ENCODE measurements at regions not wholly inside any gene's neighbourhood (a gene's known extent, or its start where the extent isn't known, plus 50 kb on each side); places are given as distances from the start of the nearest gene placed in this dataset.

DNA sequence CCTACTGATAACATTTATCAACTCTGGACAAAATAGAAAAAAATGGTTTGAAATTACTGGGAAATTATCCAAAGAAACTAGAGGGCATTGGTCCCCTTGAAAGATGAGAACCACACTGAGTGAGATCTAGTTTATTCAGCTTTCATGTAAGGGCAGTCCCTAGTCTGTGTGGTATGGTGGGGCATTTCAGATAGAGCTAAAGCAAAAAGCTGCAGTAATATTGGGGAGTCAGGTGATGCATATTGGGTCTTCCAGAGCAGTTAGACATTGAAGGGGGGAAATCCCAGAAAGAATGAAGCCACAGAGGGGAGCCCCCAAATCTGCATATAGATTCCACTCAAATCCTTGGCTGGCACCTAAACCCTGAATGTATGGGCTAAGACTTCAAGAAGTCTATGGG is 347.7 kb upstream of the POU3F1 start:
- no peak for DNase-seq (ENCODE audit: low read depth)

DNA sequence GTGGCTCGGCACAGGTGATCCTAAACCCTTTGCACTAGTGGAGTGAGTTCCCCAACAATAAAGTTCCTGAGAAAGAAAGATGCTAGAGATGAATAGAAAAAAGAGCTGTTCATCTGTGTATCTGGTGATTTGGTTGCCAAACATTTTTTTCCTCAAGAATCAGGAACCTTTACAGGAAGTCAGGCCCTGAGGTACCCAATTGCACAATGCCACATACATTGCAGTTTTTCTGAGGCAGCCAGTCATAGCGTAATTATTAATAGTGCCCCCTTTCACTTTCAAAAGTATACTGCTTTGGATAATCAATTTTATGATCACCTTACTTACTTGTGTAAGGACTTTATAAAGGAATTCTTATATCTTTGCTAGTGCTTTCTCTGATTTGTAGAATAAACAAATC is 346.3 kb upstream of the POU3F1 start:
- no peak for DNase-seq (ENCODE audit: low read depth)

DNA sequence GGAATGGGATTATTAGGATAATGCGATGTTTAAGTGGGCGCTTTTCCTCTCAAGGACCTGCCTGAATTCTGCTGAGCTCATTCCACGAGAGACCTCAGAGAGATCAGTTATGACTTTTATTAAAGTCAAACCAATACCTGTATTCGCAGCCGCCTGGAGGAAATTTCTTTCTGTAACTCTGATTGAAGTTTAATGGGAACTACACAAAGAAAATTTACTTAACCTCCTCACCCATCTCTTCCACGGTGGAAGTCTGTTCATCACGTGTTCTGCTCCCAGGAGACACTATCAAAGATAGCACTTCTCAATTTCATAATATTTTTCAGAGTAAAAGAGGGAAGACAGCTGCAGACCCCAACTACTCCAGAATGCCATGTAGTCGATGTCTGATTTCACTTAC is 334.7 kb upstream of the POU3F1 start:
- no peak for DNase-seq (ENCODE audit: low read depth)

DNA sequence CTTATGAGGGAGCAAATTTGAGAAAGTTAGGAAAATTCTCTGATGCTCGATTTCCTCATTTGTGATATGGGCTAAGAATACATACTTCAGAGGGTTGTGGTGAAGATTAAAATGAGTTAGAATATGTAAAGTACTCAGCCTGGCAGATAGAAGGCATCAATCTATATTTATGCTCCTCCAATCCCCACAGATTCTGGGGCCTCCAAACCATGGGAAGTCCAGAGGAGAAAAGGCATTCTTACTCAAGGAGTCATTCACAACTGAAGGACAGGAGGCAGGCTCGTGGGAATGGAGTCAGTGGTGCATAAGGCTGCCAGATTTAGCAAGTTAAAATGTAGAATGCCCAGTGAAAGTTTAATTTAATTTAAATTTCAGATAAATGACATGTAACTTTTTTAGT is 330.0 kb upstream of the POU3F1 start:
- no peak for DNase-seq (ENCODE audit: low read depth)

DNA sequence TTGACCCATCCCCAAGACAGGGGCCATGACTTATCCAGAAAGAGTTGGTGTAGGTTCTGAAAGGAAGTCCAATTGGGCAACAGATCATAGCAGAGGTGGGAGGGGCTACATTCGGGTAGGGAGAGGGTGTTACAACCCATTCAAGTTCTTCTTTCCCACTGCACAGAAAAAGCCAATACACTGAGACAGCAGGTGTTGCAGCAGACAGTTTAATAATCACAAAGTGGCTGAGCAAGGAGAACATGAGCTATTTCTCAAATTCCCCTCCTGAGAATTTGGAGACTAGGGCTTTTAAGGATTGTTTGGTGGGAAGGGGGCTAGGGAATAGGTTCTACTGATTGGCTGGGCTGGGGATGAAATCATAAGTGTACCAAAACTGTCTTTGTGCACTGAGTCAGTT is 328.4 kb upstream of the POU3F1 start:
- no peak for DNase-seq (ENCODE audit: low read depth)

DNA sequence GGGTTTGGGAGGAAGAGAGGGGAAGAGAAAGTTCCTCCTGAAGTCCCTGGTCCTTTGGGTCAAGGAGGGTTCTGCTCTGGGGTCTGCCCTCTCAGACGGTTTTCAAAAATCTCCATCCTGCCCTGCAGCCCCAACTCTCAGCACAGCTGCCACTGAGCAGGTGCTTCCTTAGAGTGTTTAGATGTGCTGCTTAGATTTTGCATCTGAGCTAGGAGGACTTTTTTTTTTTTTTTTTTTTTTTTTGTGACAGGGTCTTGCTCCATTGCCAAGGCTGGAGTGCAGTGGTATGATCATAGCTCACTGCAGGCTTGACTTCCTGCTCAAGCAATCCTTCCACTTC is 324.9 kb upstream of the POU3F1 start:
- peak; percentile 2 for DNase-seq (ENCODE audit: low read depth)

DNA sequence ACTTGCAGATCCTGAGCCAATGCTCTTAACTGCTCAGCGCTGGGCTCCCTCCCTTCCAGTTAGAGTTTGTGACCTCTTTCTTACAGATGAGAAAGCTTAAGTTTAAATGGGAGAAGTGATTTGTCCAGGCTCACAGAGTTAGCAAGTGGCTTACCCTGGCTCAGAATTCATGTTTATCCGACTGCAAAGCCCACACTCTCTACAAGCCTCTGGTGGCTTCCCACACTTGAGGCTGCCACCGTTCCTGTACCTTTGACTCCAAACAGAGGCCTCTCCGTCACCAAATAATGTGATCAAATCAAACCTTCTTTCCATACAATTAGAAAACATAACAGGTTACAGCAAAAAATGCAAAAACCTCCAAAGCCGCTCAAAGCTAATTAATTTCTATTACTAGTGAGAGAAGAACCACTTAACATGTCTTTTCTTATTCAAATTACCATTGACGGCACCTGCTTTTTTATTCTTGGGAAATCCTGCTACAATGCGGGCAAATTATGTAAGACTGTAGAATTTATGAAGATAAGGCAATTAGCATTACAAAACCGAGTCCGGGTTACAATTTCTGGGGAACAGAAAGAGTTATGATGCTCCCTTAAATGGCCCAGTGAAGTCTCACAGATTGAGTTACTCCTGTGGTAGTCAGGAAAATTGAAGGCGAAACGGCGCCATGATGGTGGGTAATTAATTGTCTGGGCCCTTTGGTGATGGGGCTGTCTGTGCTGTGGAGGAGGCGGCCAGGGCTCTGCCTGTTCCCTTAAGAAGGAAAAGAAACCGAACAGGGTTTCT is 324.3 kb upstream of the POU3F1 start:
- no peak for DNase-seq (ENCODE audit: low read depth)

DNA sequence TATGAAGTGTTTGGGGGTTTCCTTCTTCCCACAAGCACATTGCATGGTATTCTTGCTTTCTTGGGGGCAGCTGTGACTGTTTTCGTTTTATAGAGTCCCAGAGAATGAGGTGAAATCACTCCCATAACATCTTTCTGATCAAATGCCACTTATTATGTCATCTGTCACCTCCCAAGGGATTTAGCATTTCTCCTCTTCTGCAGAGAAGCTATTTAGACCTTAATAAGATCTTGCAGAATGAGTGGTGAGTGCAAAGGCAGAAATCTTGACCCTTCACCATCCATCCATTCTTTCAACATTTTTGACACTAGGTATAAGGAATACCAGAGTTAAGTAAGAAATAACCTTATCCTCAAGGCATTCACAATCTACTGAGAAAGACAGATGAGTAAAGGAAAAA is 318.6 kb upstream of the POU3F1 start:
- no peak for DNase-seq (ENCODE audit: low read depth)

DNA sequence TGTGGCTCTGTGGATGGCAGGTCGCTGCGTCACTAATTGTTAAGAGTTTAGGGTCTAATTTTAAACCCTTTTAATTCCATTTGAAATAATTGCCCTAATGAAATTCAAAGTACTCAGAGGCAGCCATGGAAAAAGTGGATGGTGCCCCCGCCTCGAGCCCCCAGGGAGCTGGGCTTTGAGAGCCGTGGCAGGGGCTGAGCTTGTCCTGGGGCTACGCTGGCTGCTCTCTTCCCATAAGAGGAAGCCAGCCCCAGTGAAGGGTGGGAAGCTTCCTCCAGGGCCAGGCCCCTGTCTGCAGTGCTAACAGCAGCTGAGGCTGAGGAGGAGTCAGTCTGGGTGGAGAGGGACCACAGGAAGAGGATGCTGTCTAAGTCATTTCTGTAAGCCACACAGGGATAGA is 315.0 kb upstream of the POU3F1 start:
- no peak for DNase-seq (ENCODE audit: low read depth)

DNA sequence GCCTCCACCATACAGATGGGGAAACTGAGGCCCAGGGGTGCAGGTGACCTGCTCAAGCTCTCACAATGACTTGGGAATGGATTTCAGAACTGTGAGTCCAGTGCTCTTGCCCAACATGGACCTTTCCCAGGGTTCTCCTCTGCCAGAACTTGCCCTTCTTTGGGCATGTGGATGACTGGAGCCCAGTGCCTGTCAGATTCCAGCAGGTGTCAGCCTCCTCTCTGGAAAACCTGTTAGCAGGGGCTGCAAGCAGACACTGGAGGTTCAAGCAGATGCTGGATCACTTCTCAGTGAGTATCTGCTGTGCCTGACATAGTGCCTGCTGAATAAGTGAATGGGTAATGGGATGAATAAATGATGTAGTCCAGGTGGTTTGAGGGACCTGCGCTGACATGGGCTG is 314.2 kb upstream of the POU3F1 start:
- DNase-seq (ENCODE audit: low read depth) = no peak

DNA sequence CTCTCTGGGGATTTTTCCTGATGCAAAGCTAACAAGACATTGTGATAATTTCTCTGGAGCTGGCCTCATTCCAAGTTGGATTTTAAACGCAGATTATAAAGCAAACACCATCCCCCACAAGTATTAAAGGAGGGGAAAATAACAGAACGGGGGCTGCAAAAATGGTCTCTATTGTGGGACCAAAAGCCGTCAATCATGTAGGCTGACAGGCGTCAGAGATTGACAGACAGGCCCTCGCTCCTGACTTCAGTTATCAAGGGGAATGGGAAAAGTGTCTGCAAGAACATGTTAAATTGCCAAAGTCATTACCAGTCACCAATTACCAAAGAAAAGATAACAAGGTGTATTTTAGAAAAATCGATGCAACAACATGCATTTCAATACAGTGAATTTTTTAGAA is 307.4 kb upstream of the POU3F1 start:
- DNase-seq (ENCODE audit: low read depth) = no peak

DNA sequence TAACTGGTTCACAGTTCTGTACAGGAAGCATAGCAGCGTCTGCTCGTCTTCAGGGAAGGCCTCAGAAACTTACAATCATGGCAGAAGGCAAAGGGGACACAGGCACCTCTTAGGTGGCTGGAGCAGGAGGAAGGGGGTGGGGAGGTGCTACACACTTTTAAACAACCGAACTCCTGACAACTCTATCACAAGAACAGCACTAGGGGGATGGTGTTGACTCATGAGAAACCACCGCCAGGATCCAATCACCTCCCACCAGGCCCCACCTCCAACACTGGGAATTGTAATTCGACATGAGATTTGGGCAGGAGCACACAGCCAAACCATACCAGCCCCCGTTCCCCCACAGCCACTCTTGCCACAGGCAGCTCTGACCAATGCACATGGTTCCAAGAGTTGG is 306.3 kb upstream of the POU3F1 start:
- DNase-seq (ENCODE audit: low read depth) = no peak

DNA sequence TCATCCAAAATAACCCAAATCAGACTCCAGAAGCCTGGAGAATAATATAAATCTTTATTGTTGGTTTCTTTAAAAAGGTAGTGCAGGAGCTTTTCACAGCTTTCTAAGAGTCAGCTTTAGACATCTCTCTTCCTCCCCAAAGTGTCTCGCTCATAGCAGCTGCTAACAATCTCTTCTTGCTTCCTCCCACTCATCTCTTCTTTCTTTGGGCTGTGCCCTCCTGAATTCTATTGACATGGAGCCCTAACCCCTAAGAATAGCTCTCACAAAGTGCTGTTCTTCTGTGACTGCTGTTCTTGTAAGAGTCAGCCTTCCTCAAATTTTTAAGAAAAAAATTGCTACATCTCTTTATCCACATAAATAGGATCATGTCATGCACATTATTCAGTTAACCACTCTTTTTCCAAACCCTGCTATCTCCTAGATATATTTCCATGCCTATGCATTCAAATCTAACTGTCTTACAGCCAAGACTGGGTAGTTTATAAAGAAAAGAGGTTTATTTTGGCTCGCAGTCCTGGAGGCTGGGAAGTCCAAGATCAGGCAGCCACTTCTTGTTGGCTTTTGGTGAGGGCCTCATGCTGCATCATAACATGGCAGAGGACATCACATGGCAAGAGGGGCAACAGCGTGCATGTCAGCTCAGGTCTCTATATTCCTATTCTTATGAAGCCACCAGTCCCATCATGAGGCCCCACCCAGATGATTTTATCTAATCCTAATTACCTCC is 301.0 kb upstream of the POU3F1 start:
- DNase-seq (ENCODE audit: low read depth) = no peak

DNA sequence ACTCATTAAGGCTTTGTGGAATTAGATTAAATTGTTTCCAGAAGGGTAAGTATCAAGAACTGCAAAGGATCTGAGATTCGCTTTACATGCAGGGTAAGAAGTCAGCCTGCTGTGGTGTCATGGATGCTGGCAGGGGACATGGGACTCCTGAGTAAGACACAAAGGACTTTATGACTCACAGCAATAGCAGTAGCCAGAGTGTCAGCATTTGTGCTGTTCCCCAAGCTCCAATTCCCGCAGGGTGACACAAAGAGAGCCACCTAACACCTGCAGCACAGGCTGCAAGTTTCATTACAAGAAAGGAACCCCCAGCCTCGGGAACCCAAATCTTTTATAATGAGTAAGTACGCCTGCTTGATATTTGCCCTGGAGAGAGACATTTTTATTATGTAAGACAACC is 298.1 kb upstream of the POU3F1 start:
- no peak for DNase-seq (ENCODE audit: low read depth)

DNA sequence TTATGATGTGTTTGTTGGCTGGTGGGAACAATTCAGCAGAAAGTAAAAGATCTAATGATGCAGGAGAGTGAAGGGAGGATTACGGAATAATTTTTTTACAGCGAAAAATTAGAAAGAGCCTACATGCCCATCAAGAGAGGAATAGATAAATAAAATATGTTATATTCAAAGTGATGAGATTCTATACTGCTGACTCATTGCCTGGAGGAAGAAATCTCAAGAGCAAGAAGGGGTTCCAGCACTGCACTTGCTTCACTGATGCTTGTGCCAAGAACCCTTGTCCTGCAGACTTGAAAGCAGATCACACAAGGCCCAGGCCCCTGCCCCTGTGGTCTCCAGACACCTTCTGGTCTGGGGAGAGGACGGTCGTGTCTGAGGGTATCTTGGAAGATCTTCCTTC is 295.1 kb upstream of the POU3F1 start:
- DNase-seq (ENCODE audit: low read depth) = no peak

DNA sequence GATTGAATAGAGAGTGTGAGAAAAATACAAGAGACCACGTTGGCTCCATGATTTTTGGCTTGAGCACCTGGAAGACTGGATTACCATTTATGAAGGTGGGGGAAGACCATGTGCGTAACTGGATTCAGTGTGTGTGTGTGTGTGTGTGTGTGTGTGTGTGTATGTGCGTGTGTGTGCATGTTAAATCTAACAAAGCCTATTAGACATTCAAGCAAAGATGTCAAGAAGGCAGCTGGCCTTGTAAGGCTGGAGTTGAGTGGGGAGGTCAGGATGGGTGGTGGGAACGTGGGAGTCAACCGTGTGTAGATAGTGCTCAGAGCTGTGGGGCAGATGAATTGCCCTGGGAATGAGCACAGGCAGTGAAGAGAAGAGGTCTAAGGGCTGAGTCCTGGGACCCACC is 293.8 kb upstream of the POU3F1 start:
- no peak for DNase-seq (ENCODE audit: low read depth)

DNA sequence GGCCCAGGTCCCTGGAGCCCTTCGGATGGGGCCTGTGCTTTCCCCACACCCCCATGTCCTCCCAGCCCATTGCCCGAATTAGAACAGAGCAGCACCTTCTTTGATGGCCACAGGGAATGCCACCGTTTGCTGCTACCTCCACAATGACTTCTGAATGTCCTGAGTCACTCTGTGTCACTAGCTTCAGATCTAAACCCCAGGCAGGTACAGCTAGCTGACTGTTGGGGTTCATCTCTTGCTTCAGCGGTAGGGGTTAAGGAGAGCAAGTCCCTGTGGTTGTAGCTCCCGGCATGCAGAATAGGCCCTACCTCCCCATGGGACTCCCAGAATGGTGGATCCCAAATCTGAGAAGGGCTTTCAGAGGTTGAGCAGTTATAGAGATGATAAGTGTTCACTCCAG is 291.1 kb upstream of the POU3F1 start:
- no peak for DNase-seq (ENCODE audit: low read depth)

DNA sequence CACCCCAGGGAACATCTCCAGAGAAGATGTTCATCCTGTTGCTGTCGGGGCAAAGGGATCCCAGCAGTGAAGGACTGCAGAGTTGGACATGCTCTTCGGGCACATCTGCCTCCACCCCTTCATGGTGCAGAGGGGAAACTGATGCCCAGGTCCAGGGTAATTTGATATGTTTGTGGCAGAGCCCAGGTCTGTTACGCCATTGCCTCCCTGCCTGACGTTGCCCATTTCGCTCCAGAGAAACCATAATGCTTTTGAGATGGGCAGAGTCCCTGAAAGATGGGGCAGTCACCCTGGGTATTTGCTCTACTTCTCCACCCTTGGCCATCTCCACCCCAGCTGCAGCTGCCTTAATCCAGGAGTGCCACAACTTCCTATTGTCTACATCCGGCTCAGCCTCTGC is 290.4 kb upstream of the POU3F1 start:
- DNase-seq (ENCODE audit: low read depth) = no peak

DNA sequence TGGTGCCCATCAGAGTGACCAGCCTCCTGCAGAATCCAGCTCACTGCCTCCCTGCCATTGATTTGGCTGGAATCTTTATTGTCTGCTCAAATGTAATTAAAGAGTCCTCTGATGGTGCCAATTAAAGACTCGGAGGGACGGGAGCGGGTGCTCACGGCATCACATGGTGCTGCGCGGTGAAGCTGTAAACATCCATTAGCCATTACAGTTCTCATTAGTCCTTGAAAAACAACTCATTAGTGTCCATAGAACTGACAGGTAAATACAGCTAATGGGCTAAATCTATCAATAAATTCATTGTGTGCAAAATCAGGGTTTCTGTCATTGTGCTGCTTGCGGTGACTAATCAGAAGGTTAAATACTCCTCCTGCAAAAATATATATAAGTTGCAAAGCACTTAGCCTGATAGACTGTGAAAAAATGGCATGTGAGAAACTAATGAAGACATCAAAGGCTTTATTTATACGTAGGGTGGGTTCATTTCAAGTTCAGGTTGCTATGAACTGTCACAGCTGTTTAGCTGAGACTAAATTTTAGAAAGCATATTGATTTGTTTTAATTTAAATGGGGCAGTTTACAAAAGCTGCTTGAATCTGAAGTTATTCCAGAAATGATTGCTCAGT is 289.8 kb upstream of the POU3F1 start:
- no peak for DNase-seq (ENCODE audit: low read depth)

DNA sequence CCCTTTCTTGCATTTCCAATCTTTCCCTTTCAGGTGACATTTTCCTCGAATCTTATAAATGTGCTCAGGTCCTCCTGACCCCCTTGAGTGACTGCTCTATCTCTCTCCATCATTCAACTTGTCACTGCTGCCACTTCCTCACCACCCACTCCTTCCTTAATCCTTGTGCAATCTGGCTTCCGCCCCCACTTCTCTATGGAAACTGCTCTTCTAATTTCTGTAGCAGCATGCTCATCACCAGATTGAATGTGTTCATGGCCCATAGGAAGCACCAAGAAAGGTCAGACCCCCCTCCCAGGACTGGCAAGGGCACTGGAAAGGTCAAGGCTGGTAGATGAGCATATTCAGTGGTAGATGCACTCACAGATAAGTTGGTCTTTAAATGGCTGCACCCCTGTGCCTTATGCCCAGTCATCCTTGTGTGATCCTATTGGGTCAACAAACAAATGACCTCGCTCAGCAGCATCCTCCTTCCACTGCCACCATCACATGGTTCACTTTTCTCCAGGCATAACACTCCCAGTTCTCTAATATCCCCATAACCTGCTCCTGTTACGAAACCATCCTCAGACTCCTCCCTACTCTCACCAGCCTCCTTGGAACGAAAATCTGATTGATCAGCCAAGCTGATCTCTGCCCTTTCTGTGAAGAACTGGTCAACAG is 288.5 kb upstream of the POU3F1 start:
- DNase-seq (ENCODE audit: low read depth) = no peak

DNA sequence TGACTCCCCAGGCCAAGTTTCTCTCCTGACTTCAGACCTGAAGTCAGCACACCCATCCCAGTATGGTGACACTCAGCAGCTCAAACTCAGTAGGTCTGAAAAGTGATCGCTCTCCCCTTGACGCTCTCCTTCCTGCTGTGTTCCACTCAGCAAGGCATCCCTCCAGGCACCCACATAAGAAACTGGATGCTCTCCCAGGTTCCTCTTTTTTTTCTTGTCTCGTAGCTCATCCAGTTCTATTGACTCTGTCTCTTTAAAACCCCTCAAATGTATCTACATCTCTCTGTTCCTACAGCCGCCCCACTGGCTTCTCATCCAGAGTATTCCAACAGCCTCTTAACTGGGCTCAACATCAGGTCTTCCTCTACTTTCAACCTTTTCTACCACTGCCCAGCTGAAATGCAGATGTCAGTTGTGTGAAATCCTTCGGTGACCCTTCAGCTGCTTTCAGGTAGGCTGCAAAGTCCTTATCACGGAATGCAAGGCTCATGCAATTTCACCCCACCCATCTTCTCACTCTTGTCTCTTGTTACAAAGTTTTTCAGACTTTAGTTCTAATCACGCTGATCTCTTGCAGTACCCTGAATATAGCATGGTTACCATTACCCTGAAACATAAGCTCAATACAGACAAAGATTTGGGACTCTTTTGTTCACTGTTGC is 286.2 kb upstream of the POU3F1 start:
- no peak for DNase-seq (ENCODE audit: low read depth)

DNA sequence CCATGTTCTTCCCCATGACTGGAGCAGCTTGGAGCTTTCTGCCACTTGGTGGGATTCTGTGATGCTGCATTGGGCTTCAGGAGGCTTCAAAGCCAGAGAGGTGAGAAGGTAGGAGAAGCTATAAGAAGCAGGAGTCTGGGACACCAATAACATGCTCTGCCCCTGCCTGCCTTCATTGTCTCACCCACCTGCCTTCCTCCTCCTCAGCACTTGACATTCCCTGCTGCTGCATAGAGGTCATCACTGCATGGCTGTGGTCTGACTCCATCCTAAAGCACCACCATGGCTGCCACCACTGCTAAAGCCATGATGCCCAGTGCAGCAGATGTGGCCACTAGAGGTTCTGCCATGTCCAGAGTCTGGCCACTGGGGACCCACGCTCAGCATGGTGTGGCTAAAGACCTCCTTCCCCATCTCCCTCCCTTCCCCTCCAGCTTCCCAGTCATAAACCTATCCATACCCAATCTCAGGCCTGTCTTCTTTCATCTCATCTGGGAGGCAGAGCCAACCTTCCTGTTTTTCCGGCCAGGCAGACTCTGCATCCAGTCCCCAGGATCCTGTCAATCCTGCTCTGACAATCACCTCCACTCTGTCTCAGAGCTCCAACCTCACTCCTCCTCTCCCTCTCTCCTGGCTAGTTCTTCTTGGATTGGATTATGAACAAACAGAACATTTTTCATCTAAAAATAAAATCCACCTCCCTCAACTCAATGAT is 285.1 kb upstream of the POU3F1 start:
- DNase-seq (ENCODE audit: low read depth) = no peak

Measured in EH (cell line).